Naive thymus-derived CD8-positive, alpha-beta T cell (primary cell): ENCODE measurements at regions not wholly inside any gene's neighbourhood (a gene's known extent, or its start where the extent isn't known, plus 50 kb on each side); places are given as distances from the start of the nearest gene placed in this dataset.
"Not testable (repeated sequence)": the region's sequence is repeated elsewhere in the genome, so short reads cannot be mapped to it uniquely, and the experiment has no call there.

ENCODE experiments used
- ATAC-seq, 2 donors: fragments of 150-1000 bp; cut with Tn5 transposase in 1 of 2; sonication (Bioruptor Pico), chemical (Tn5 transposase) in 1 of 2; 1 replicate in 1 of 2; 2 replicates in 1 of 2; pipeline ENCODE4 v1.10.0; 2021; ENCODE audit warnings: mild to moderate bottlenecking in 2 of 2, moderate library complexity in 2 of 2
- POLR2A ChIA-PET: fragments of 350-600 bp; sonication (Branson Sonifier 250); formaldehyde crosslinking; loops from one replicate; lab custom pipeline; 2021; ENCODE audit warnings: antibody characterized with exemption; lab: Charles Lee
- DNase-seq, 10 donors: peaks; one replicate each; pipeline versions ENCODE4 v3.0.0 to v3.0.0-alpha.2; 2020 to 2022
- H3K27ac Mint-ChIP-seq, 10 donors: one replicate each; pipeline ENCODE4 v1.8.0; 2020 to 2022; ENCODE audit warnings: mild to moderate bottlenecking in 10 of 10, mixed read lengths in 10 of 10, moderate library complexity in 4 of 10, inconsistent platforms in 1 of 10
- H3K27me3 Mint-ChIP-seq, 5 donors: one replicate each; pipeline ENCODE4 v1.8.0; 2021 to 2022; ENCODE audit warnings: mixed read lengths in 5 of 5
- H3K36me3 Mint-ChIP-seq, 3 donors: one replicate each; pipeline ENCODE4 v1.8.0; 2020 to 2022; ENCODE audit warnings: mixed read lengths in 3 of 3, mild to moderate bottlenecking in 2 of 3, inconsistent platforms in 1 of 3
- H3K4me1 Mint-ChIP-seq, 4 donors: one replicate each; pipeline ENCODE4 v1.8.0; 2021 to 2022; ENCODE audit warnings: mixed read lengths in 4 of 4
- H3K4me3 Mint-ChIP-seq, 10 donors: one replicate each; pipeline ENCODE4 v1.8.0; 2020 to 2022; ENCODE audit warnings: mild to moderate bottlenecking in 10 of 10, mixed read lengths in 10 of 10, moderate library complexity in 6 of 10, inconsistent platforms in 1 of 10
- H3K9me3 Mint-ChIP-seq, 9 donors: one replicate each; pipeline ENCODE4 v1.8.0; 2020 to 2022; ENCODE audit warnings: mixed read lengths in 9 of 9, mild to moderate bottlenecking in 3 of 9, inconsistent platforms in 1 of 9, moderate library complexity in 1 of 9

- no peak for ATAC-seq
- Mint-ChIP-seq H3K4me3 (no peak overlapping the region), H3K27me3 (peaks cover 0 to under 1% (median 0%) of the 10 kb centered on the region in 5 donors), H3K9me3 (peaks cover 0 to 11% (median 7%) of the 10 kb centered on the region in 9 donors), H3K36me3 (no peaks in the 10 kb centered on the region), H3K4me1 (peaks cover 0 to 2% (median 0%) of the 10 kb centered on the region in 4 donors), H3K27ac (no peak overlapping the region)
- DNase-seq, result no peak
- POLR2A ChIA-PET, result no interaction called here
Measured at GRCh38 chr14:25477316-25478098, 427.6 kb upstream of the STXBP6 start.

DNA sequence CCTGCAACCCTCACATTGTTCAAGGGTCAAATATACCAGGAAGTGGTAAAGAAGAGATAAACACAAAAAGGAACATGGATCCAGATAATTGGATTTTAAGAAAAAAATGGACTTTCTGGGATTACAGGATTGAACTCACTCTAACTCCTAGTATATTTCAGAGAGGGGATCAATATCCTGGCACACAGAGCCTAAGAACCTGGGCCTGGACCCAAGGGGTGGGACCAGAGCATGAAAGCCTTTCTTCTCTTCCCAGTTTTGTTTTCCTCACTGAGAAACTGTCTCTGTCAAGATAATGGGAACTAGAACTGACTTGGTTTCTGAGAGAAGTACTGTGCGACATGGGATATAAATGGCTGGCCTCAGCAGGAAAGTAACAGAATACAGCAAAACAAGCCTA, 422.8 kb upstream of the STXBP6 start:
- POLR2A ChIA-PET, result no interaction called here
- Mint-ChIP-seq H3K4me1 (peaks cover 0 to 2% (median 0%) of the 10 kb centered on the region in 4 donors), H3K4me3 (no peak overlapping the region), H3K36me3 (no peaks in the 10 kb centered on the region), H3K9me3 (peaks cover 0 to 9% (median 2%) of the 10 kb centered on the region in 9 donors), H3K27ac (no peak overlapping the region), H3K27me3 (no peaks in the 10 kb centered on the region)
- DNase-seq (no peak), ATAC-seq (no peak)

DNA sequence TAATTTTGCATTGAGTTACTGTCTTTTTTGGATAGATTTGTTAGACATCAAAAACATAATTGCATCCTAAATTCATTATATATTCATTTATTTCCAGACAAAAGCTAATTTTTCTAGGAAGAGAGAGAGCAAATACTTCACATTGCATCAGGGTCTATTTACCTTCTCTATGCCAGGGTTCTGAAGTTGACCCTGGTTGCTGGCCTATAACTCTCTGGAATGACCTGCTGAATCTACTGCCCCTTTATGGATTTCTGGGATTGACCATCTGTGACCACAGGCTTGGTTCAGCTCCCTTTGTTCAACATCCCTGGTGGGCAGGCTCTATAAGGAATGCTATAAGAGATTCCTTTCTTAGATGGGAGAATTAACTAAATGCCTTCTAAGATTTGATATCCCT, 414.8 kb upstream of the STXBP6 start:
- peaks cover 0 to 4% (median 0%) of the 10 kb centered on the region in 5 donors for H3K27me3 Mint-ChIP-seq
- H3K4me3 Mint-ChIP-seq, result no peak overlapping the region
- no peak for ATAC-seq
- H3K4me1 Mint-ChIP-seq, result no peaks in the 10 kb centered on the region
- peaks cover 0 to 5% (median 0%) of the 10 kb centered on the region in 9 donors for H3K9me3 Mint-ChIP-seq
- POLR2A ChIA-PET, result no interaction called here
- H3K36me3 Mint-ChIP-seq, result no peaks in the 10 kb centered on the region
- no peak for DNase-seq
- no peak overlapping the region for H3K27ac Mint-ChIP-seq

GRCh38 chr14:25464078-25464477, 414.1 kb upstream of the STXBP6 start:
- no peak for DNase-seq
- Mint-ChIP-seq H3K27me3 (peaks cover 0 to 4% (median 0%) of the 10 kb centered on the region in 5 donors), H3K36me3 (no peaks in the 10 kb centered on the region), H3K4me1 (no peaks in the 10 kb centered on the region), H3K4me3 (no peak overlapping the region), H3K27ac (no peak overlapping the region), H3K9me3 (peaks cover 0 to 5% (median 0%) of the 10 kb centered on the region in 9 donors)
- POLR2A ChIA-PET, result no interaction called here
- ATAC-seq, result no peak

GRCh38 chr14:25463480-25463879, 413.5 kb upstream of the STXBP6 start:
- Mint-ChIP-seq H3K4me1 (no peaks in the 10 kb centered on the region), H3K27ac (no peak overlapping the region), H3K27me3 (peaks cover 0 to 4% (median 0%) of the 10 kb centered on the region in 5 donors), H3K9me3 (peaks cover 0 to 5% (median 0%) of the 10 kb centered on the region in 9 donors), H3K36me3 (no peaks in the 10 kb centered on the region), H3K4me3 (no peak overlapping the region)
- DNase-seq (no peak), ATAC-seq (no peak)
- POLR2A ChIA-PET, result no interaction called here

DNA sequence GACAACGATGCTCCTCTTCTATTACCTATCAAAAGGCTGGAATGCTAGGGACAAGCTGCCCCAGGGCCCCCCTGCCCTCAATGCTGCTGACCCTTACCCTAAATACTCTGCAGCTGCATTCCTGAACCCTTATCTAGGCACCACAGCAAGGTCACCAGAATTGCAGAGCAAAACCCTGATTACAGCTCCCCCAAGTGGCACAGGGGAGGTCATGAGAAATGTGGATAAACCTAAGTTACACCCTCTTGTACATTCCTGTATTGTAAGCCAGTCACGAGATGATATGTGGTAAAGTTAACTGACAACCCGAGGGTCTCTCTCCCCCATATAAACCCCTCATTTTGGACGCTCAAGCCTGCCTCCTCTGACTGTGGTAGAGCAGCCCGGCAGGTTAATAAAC, 411.8 kb upstream of the STXBP6 start:
- DNase-seq, result no peak
- Mint-ChIP-seq H3K27me3 (peaks cover 0 to 4% (median 0%) of the 10 kb centered on the region in 5 donors), H3K27ac (no peak overlapping the region), H3K36me3 (no peaks in the 10 kb centered on the region), H3K9me3 (peaks cover 0 to 5% (median 1%) of the 10 kb centered on the region in 9 donors), H3K4me1 (no peaks in the 10 kb centered on the region), H3K4me3 (no peak overlapping the region)
- ATAC-seq, result no peak
- POLR2A ChIA-PET, result no interaction called here

- Mint-ChIP-seq H3K4me3 (no peak overlapping the region), H3K27me3 (peaks cover 0 to 3% (median 0%) of the 10 kb centered on the region in 5 donors), H3K27ac (no peak overlapping the region), H3K36me3 (no peaks in the 10 kb centered on the region), H3K9me3 (peaks cover 0 to 17% (median 4%) of the 10 kb centered on the region in 9 donors), H3K4me1 (no peaks in the 10 kb centered on the region)
- no peak for DNase-seq
- POLR2A ChIA-PET, result no interaction called here
- no peak for ATAC-seq
Measured at GRCh38 chr14:25444381-25444780, 394.4 kb upstream of the STXBP6 start.

DNA sequence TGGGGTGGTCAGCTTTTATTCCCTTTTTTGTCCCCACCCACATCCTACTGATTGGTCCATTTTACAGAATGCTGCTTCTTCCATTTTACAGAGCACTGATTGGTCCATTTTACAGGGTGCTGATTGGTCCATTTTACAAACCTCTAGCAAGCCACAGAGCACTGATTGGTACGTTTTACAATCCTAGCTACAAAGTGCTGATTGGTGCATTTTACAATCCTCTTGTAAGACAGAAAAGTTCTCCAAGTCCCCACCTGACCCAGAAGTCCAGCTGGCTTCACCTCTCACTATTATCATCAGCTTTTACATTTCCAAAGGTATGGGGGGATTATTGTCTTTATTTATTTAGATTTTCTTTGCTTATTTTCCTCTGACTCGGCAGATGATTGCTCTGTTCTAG, 390.4 kb upstream of the STXBP6 start:
- H3K36me3 Mint-ChIP-seq, DNase-seq, H3K4me1 Mint-ChIP-seq, H3K27me3 Mint-ChIP-seq, H3K4me3 Mint-ChIP-seq, POLR2A ChIA-PET, H3K27ac Mint-ChIP-seq, ATAC-seq: not testable (repeated sequence)
- H3K9me3 Mint-ChIP-seq, result peaks cover 0 to 25% (median 5%) of the 10 kb centered on the region in 9 donors

- POLR2A ChIA-PET, result no interaction called here
- DNase-seq (no peak), ATAC-seq (no peak)
- Mint-ChIP-seq H3K9me3 (peaks cover 0 to 42% (median 13%) of the 10 kb centered on the region in 9 donors), H3K36me3 (no peaks in the 10 kb centered on the region), H3K27me3 (no peaks in the 10 kb centered on the region), H3K4me1 (no peaks in the 10 kb centered on the region), H3K4me3 (no peak overlapping the region), H3K27ac (no peak overlapping the region)
Measured at GRCh38 chr14:25436906-25437305, 387.0 kb upstream of the STXBP6 start.

GRCh38 chr14:25436288-25436875, 386.4 kb upstream of the STXBP6 start:
- H3K4me1 Mint-ChIP-seq, result no peaks in the 10 kb centered on the region
- no peaks in the 10 kb centered on the region for H3K27me3 Mint-ChIP-seq
- DNase-seq (no peak), ATAC-seq (no peak)
- POLR2A ChIA-PET, result no interaction called here
- peaks cover 0 to 39% (median 13%) of the 10 kb centered on the region in 9 donors for H3K9me3 Mint-ChIP-seq
- no peak overlapping the region for H3K4me3 Mint-ChIP-seq
- no peak overlapping the region for H3K27ac Mint-ChIP-seq
- no peaks in the 10 kb centered on the region for H3K36me3 Mint-ChIP-seq

GRCh38 chr14:25431211-25432076, 381.5 kb upstream of the STXBP6 start:
- DNase-seq (no peak), ATAC-seq (no peak)
- H3K36me3 Mint-ChIP-seq, result peaks cover 0 to 4% (median 0%) of the 10 kb centered on the region in 3 donors
- POLR2A ChIA-PET, result no interaction called here
- H3K9me3 Mint-ChIP-seq, result peaks cover 0 to 36% (median 17%) of the 10 kb centered on the region in 9 donors
- H3K27me3 Mint-ChIP-seq, result peaks cover 0 to 6% (median 0%) of the 10 kb centered on the region in 5 donors
- H3K4me3 Mint-ChIP-seq, result no peak overlapping the region
- H3K4me1 Mint-ChIP-seq, result no peaks in the 10 kb centered on the region
- H3K27ac Mint-ChIP-seq, result no peak overlapping the region

DNA sequence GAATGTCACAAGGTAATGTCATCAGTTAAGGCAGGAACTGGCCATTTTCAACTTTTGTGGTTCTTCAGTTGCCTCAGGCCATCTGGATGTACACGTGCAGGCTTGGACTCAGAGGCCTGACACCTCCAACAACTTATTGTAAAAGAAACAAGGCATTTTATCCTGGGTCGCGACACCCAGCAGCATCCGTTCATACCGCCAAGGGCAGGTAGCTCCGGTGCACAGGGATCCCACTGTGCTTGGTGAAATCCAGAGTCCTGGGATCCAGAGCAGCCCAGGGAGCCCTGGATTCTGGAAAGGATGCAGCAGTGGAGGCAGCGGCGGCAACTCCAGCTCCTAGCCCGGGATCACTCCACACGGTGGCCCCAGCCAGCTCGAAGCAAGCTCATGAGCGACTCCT, 380.9 kb upstream of the STXBP6 start:
- H3K36me3 Mint-ChIP-seq, result peaks cover 0 to 4% (median 0%) of the 10 kb centered on the region in 3 donors

GRCh38 chr14:25412998-25413397, 363.1 kb upstream of the STXBP6 start:
- POLR2A ChIA-PET, result no interaction called here
- Mint-ChIP-seq H3K27me3 (peaks cover 0 to 7% (median 2%) of the 10 kb centered on the region in 5 donors), H3K4me3 (no peak overlapping the region), H3K9me3 (no peaks in the 10 kb centered on the region), H3K27ac (no peak overlapping the region), H3K4me1 (no peaks in the 10 kb centered on the region), H3K36me3 (no peaks in the 10 kb centered on the region)
- DNase-seq (no peak), ATAC-seq (no peak)

More for the DNA sequence above, 380.9 kb upstream of the STXBP6 start:
- no peak overlapping the region for H3K27ac Mint-ChIP-seq
- H3K4me1 Mint-ChIP-seq, result no peaks in the 10 kb centered on the region
- POLR2A ChIA-PET, result no interaction called here
- DNase-seq (no peak), ATAC-seq (no peak)
- H3K9me3 Mint-ChIP-seq, result peaks cover 0 to 36% (median 17%) of the 10 kb centered on the region in 9 donors
- peaks cover 0 to 6% (median 0%) of the 10 kb centered on the region in 5 donors for H3K27me3 Mint-ChIP-seq
- H3K4me3 Mint-ChIP-seq, result no peak overlapping the region
